ENCODE measurements at regions not wholly inside any gene's neighbourhood (a gene's known extent, or its start where the extent isn't known, plus 50 kb on each side); places are given as distances from the start of the nearest gene placed in this dataset.

- H3K4me3 ChIP-seq (ENCODE audit: low read depth in 1 of 2, low read length in 2 of 2): no peak overlapping the region
- no peaks in the 10 kb centered on the region for H3K4me1 ChIP-seq (ENCODE audit: control insufficient read depth in 1 of 2, insufficient read depth in 2 of 2, low read length in 2 of 2)
- H3K9me3 ChIP-seq (ENCODE audit: control insufficient read depth in 1 of 2, low read length in 2 of 2): no peaks in the 10 kb centered on the region
- no peak overlapping the region for H3K27ac ChIP-seq (ENCODE audit: low read length)
- no peaks in the 10 kb centered on the region for H3K27me3 ChIP-seq (ENCODE audit: low read depth, low read length)
- H3K36me3 ChIP-seq (ENCODE audit: control insufficient read depth in 1 of 2, insufficient read depth in 2 of 2, low read length in 2 of 2): no peaks in the 10 kb centered on the region
Measured at GRCh38 chr6:165825256-165825815, 162.3 kb upstream of the PDE10A start.

GRCh38 chr6:165823609-165824326, 160.7 kb upstream of the PDE10A start:
- H3K36me3 ChIP-seq (ENCODE audit: control insufficient read depth in 1 of 2, insufficient read depth in 2 of 2, low read length in 2 of 2): no peaks in the 10 kb centered on the region
- H3K9me3 ChIP-seq (ENCODE audit: control insufficient read depth in 1 of 2, low read length in 2 of 2): no peaks in the 10 kb centered on the region
- no peaks in the 10 kb centered on the region for H3K27me3 ChIP-seq (ENCODE audit: low read depth, low read length)
- H3K4me3 ChIP-seq (ENCODE audit: low read depth in 1 of 2, low read length in 2 of 2): no peak overlapping the region
- H3K27ac ChIP-seq (ENCODE audit: low read length): no peak overlapping the region
- H3K4me1 ChIP-seq (ENCODE audit: control insufficient read depth in 1 of 2, insufficient read depth in 2 of 2, low read length in 2 of 2): peaks cover 0 to 4% of the 10 kb centered on the region in 2 donors

- H3K36me3 ChIP-seq (ENCODE audit: control insufficient read depth in 1 of 2, insufficient read depth in 2 of 2, low read length in 2 of 2): no peaks in the 10 kb centered on the region
- no peaks in the 10 kb centered on the region for H3K27me3 ChIP-seq (ENCODE audit: low read depth, low read length)
- no peak overlapping the region for H3K27ac ChIP-seq (ENCODE audit: low read length)
- H3K4me1 ChIP-seq (ENCODE audit: control insufficient read depth in 1 of 2, insufficient read depth in 2 of 2, low read length in 2 of 2): peaks cover 0 to 4% of the 10 kb centered on the region in 2 donors
- no peak overlapping the region for H3K4me3 ChIP-seq (ENCODE audit: low read depth in 1 of 2, low read length in 2 of 2)
- H3K9me3 ChIP-seq (ENCODE audit: control insufficient read depth in 1 of 2, low read length in 2 of 2): no peaks in the 10 kb centered on the region
Measured at GRCh38 chr6:165822501-165822900, 159.5 kb upstream of the PDE10A start.

- H3K27ac ChIP-seq (ENCODE audit: low read length): no peak overlapping the region
- peaks cover 0 to 4% of the 10 kb centered on the region in 2 donors for H3K4me1 ChIP-seq (ENCODE audit: control insufficient read depth in 1 of 2, insufficient read depth in 2 of 2, low read length in 2 of 2)
- no peaks in the 10 kb centered on the region for H3K27me3 ChIP-seq (ENCODE audit: low read depth, low read length)
- no peaks in the 10 kb centered on the region for H3K36me3 ChIP-seq (ENCODE audit: control insufficient read depth in 1 of 2, insufficient read depth in 2 of 2, low read length in 2 of 2)
- H3K9me3 ChIP-seq (ENCODE audit: control insufficient read depth in 1 of 2, low read length in 2 of 2): no peaks in the 10 kb centered on the region
- H3K4me3 ChIP-seq (ENCODE audit: low read depth in 1 of 2, low read length in 2 of 2): no peak overlapping the region
Measured at GRCh38 chr6:165821754-165822153, 158.7 kb upstream of the PDE10A start.

- H3K36me3 ChIP-seq (ENCODE audit: control insufficient read depth in 1 of 2, insufficient read depth in 2 of 2, low read length in 2 of 2): no peaks in the 10 kb centered on the region
Measured at GRCh38 chr6:165820934-165821333, 157.9 kb upstream of the PDE10A start.

GRCh38 chr6:165820407-165820806, 157.4 kb upstream of the PDE10A start:
- H3K27me3 ChIP-seq (ENCODE audit: low read depth, low read length): no peaks in the 10 kb centered on the region
- H3K9me3 ChIP-seq (ENCODE audit: control insufficient read depth in 1 of 2, low read length in 2 of 2): no peaks in the 10 kb centered on the region
- no peak overlapping the region for H3K4me3 ChIP-seq (ENCODE audit: low read depth in 1 of 2, low read length in 2 of 2)
- H3K27ac ChIP-seq (ENCODE audit: low read length): no peak overlapping the region
- no peaks in the 10 kb centered on the region for H3K36me3 ChIP-seq (ENCODE audit: control insufficient read depth in 1 of 2, insufficient read depth in 2 of 2, low read length in 2 of 2)
- peaks cover 0 to 4% of the 10 kb centered on the region in 2 donors for H3K4me1 ChIP-seq (ENCODE audit: control insufficient read depth in 1 of 2, insufficient read depth in 2 of 2, low read length in 2 of 2)

More at GRCh38 chr6:165820934-165821333, 157.9 kb upstream of the PDE10A start:
- no peak overlapping the region for H3K27ac ChIP-seq (ENCODE audit: low read length)
- no peak overlapping the region for H3K4me3 ChIP-seq (ENCODE audit: low read depth in 1 of 2, low read length in 2 of 2)
- H3K9me3 ChIP-seq (ENCODE audit: control insufficient read depth in 1 of 2, low read length in 2 of 2): no peaks in the 10 kb centered on the region
- peaks cover 0 to 4% of the 10 kb centered on the region in 2 donors for H3K4me1 ChIP-seq (ENCODE audit: control insufficient read depth in 1 of 2, insufficient read depth in 2 of 2, low read length in 2 of 2)
- H3K27me3 ChIP-seq (ENCODE audit: low read depth, low read length): no peaks in the 10 kb centered on the region

GRCh38 chr6:165819394-165819793, 156.4 kb upstream of the PDE10A start:
- Histone ChIP-seq H3K36me3 (ENCODE audit: control insufficient read depth in 1 of 2, insufficient read depth in 2 of 2, low read length in 2 of 2) (no peaks in the 10 kb centered on the region), H3K4me1 (ENCODE audit: control insufficient read depth in 1 of 2, insufficient read depth in 2 of 2, low read length in 2 of 2) (peaks cover 0 to 4% of the 10 kb centered on the region in 2 donors), H3K27me3 (ENCODE audit: low read depth, low read length) (no peaks in the 10 kb centered on the region), H3K9me3 (ENCODE audit: control insufficient read depth in 1 of 2, low read length in 2 of 2) (no peaks in the 10 kb centered on the region), H3K4me3 (ENCODE audit: low read depth in 1 of 2, low read length in 2 of 2) (peak overlapping the region; percentile 9 to 33), H3K27ac (ENCODE audit: low read length) (no peak overlapping the region)

GRCh38 chr6:165818200-165818599, 155.2 kb upstream of the PDE10A start:
- Histone ChIP-seq H3K4me3 (ENCODE audit: low read depth in 1 of 2, low read length in 2 of 2) (no peak overlapping the region), H3K36me3 (ENCODE audit: control insufficient read depth in 1 of 2, insufficient read depth in 2 of 2, low read length in 2 of 2) (no peaks in the 10 kb centered on the region), H3K27me3 (ENCODE audit: low read depth, low read length) (no peaks in the 10 kb centered on the region), H3K27ac (ENCODE audit: low read length) (no peak overlapping the region), H3K9me3 (ENCODE audit: control insufficient read depth in 1 of 2, low read length in 2 of 2) (no peaks in the 10 kb centered on the region), H3K4me1 (ENCODE audit: control insufficient read depth in 1 of 2, insufficient read depth in 2 of 2, low read length in 2 of 2) (peaks cover 0 to 4% of the 10 kb centered on the region in 2 donors)

GRCh38 chr6:165817771-165818170, 154.7 kb upstream of the PDE10A start:
- Histone ChIP-seq H3K4me3 (ENCODE audit: low read depth in 1 of 2, low read length in 2 of 2) (no peak overlapping the region), H3K27me3 (ENCODE audit: low read depth, low read length) (no peaks in the 10 kb centered on the region), H3K36me3 (ENCODE audit: control insufficient read depth in 1 of 2, insufficient read depth in 2 of 2, low read length in 2 of 2) (no peaks in the 10 kb centered on the region), H3K4me1 (ENCODE audit: control insufficient read depth in 1 of 2, insufficient read depth in 2 of 2, low read length in 2 of 2) (peaks cover 0 to 4% of the 10 kb centered on the region in 2 donors), H3K27ac (ENCODE audit: low read length) (no peak overlapping the region), H3K9me3 (ENCODE audit: control insufficient read depth in 1 of 2, low read length in 2 of 2) (no peaks in the 10 kb centered on the region)

- no peaks in the 10 kb centered on the region for H3K27me3 ChIP-seq (ENCODE audit: low read depth, low read length)
- H3K9me3 ChIP-seq (ENCODE audit: control insufficient read depth in 1 of 2, low read length in 2 of 2): no peaks in the 10 kb centered on the region
- H3K36me3 ChIP-seq (ENCODE audit: control insufficient read depth in 1 of 2, insufficient read depth in 2 of 2, low read length in 2 of 2): no peaks in the 10 kb centered on the region
- no peak overlapping the region for H3K4me3 ChIP-seq (ENCODE audit: low read depth in 1 of 2, low read length in 2 of 2)
- no peak overlapping the region for H3K27ac ChIP-seq (ENCODE audit: low read length)
- peaks cover 0 to 4% of the 10 kb centered on the region in 2 donors for H3K4me1 ChIP-seq (ENCODE audit: control insufficient read depth in 1 of 2, insufficient read depth in 2 of 2, low read length in 2 of 2)
Measured at GRCh38 chr6:165817148-165817547, 154.1 kb upstream of the PDE10A start.

- H3K9me3 ChIP-seq (ENCODE audit: control insufficient read depth in 1 of 2, low read length in 2 of 2): peaks cover 0 to under 1% of the 10 kb centered on the region in 2 donors
- peaks cover 0 to 4% of the 10 kb centered on the region in 2 donors for H3K4me1 ChIP-seq (ENCODE audit: control insufficient read depth in 1 of 2, insufficient read depth in 2 of 2, low read length in 2 of 2)
- H3K27me3 ChIP-seq (ENCODE audit: low read depth, low read length): no peaks in the 10 kb centered on the region
- H3K4me3 ChIP-seq (ENCODE audit: low read depth in 1 of 2, low read length in 2 of 2): no peak overlapping the region
- no peak overlapping the region for H3K27ac ChIP-seq (ENCODE audit: low read length)
- H3K36me3 ChIP-seq (ENCODE audit: control insufficient read depth in 1 of 2, insufficient read depth in 2 of 2, low read length in 2 of 2): no peaks in the 10 kb centered on the region
Measured at GRCh38 chr6:165814679-165815078, 151.6 kb upstream of the PDE10A start.

All from muscle layer of duodenum (tissue), 2 donors.